IMR-90 (cell line): ENCODE measurements at regions not wholly inside any gene's neighbourhood (a gene's known extent, or its start where the extent isn't known, plus 50 kb on each side); places are given as distances from the start of the nearest gene placed in this dataset.

Source experiments
- ATAC-seq: fragments of 200-7000 bp; cut with Tn5 transposase; 2 replicates; pipeline ENCODE4 v1.9.1; 2020; ENCODE audit warnings: low read depth, mild to moderate bottlenecking, moderate library complexity
- BruUV-seq: library from RNA; stranded (reverse); fragments of 400-500 nt; replicated peaks from 2 replicates; lab custom pipeline; 2021; lab: Mats Ljungman, UMichigan
- CTCF ChIA-PET: fragments of 300-600 bp; formaldehyde crosslinking; extraction: SDS; loops from one replicate; lab custom pipeline; 2021; ENCODE audit warnings: antibody characterized with exemption; lab: Yijun Ruan, JAX
- POLR2A ChIA-PET: fragments of 300-600 bp; sonication (Branson Sonifier 250); formaldehyde crosslinking; loops from one replicate; lab custom pipeline; 2022; ENCODE audit warnings: antibody characterized with exemption; ENCODE audit not compliant: unreplicated experiment; lab: Charles Lee
- DNase-seq: peaks from one replicate; pipeline ENCODE4 v3.0.0; 2013
- H2AFZ ChIP-seq: replicated peaks from 2 replicates; pipeline ENCODE3; 2013; ENCODE audit warnings: low read length, mild to moderate bottlenecking; ENCODE audit not compliant: poor library complexity
- H2AK5ac ChIP-seq: 2 replicates; pipeline ENCODE4 v1.6.1; 2013; ENCODE audit warnings: low read depth, low read length, inconsistent platforms
- H2AK9ac ChIP-seq: replicated peaks from 2 replicates; pipeline ENCODE3; 2013; ENCODE audit warnings: mild to moderate bottlenecking, low read depth, low read length, moderate library complexity; ENCODE audit not compliant: poor library complexity
- H2BK120ac ChIP-seq: 2 replicates; pipeline ENCODE4 v1.6.1; 2013; ENCODE audit warnings: low read depth, low read length, inconsistent platforms
- H2BK15ac ChIP-seq: 3 replicates; pipeline ENCODE4 v1.6.1; 2013; ENCODE audit warnings: low read depth, low read length, inconsistent platforms
- H2BK20ac ChIP-seq: 2 replicates; pipeline ENCODE4 v1.6.1; 2013; ENCODE audit warnings: low read depth, mild to moderate bottlenecking, inconsistent platforms, low read length, moderate library complexity
- H2BK5ac ChIP-seq: 2 replicates; pipeline ENCODE4 v1.6.1; 2013; ENCODE audit warnings: mild to moderate bottlenecking, low read depth, low read length, inconsistent platforms; ENCODE audit not compliant: poor library complexity, severe bottlenecking
- H3K14ac ChIP-seq: replicated peaks from 2 replicates; pipeline ENCODE4 v1.6.1; 2013; ENCODE audit warnings: low read depth, low read length, inconsistent platforms
- H3K18ac ChIP-seq: 2 replicates; pipeline ENCODE4 v1.6.1; 2013; ENCODE audit warnings: low read depth, low read length, control low read depth
- H3K23ac ChIP-seq: 2 replicates; pipeline ENCODE4 v1.6.1; 2013; ENCODE audit warnings: low read depth, low read length, inconsistent platforms
- H3K27ac ChIP-seq: 2 replicates; pipeline ENCODE4 v1.5.1; 2013; ENCODE audit warnings: mild to moderate bottlenecking, control low read depth, low read length; ENCODE audit not compliant: insufficient read depth
- H3K27me3 ChIP-seq: 2 replicates; pipeline ENCODE4 v1.6.1; 2013; ENCODE audit warnings: low read length; ENCODE audit not compliant: control insufficient read depth, insufficient read depth
- H3K36me3 ChIP-seq: 2 replicates; pipeline ENCODE4 v1.6.1; 2013; ENCODE audit warnings: low read length, mixed read lengths; ENCODE audit not compliant: control insufficient read depth, insufficient read depth
- H3K4ac ChIP-seq: 2 replicates; pipeline ENCODE4 v1.6.1; 2013; ENCODE audit warnings: low read depth, low read length, inconsistent platforms
- H3K4me1 ChIP-seq: 2 replicates; pipeline ENCODE4 v1.6.1; 2013; ENCODE audit warnings: low read length, mixed read lengths; ENCODE audit not compliant: control insufficient read depth, insufficient read depth
- H3K4me2 ChIP-seq: 2 replicates; pipeline ENCODE4 v1.6.1; 2013; ENCODE audit warnings: low read depth, mild to moderate bottlenecking, control low read depth, low read length, moderate library complexity
- H3K4me3 ChIP-seq: 2 replicates; pipeline ENCODE4 v1.5.1; 2013; ENCODE audit warnings: low read depth, mild to moderate bottlenecking, control low read depth, low read length, moderate library complexity; ENCODE audit not compliant: insufficient read depth
- H3K56ac ChIP-seq: 2 replicates; pipeline ENCODE4 v1.6.1; 2013; ENCODE audit warnings: low read length, inconsistent platforms; ENCODE audit not compliant: insufficient read depth; ENCODE audit errors: extremely low read depth
- H3K79me1 ChIP-seq, 2 experiments: 2 replicates each; pipeline ENCODE4 v1.6.1; 2013; ENCODE audit warnings: low read length in 2 of 2, inconsistent platforms in 1 of 2, low read depth in 1 of 2
- H3K9ac ChIP-seq: 2 replicates; pipeline ENCODE4 v1.6.1; 2013; ENCODE audit warnings: low read depth, low read length, control low read depth
- H3K9me1 ChIP-seq: 2 replicates; pipeline ENCODE4 v1.6.1; 2013; ENCODE audit warnings: low read length, inconsistent platforms; ENCODE audit not compliant: insufficient read depth
- H3K9me3 ChIP-seq: 2 replicates; pipeline ENCODE4 v1.6.1; 2013; ENCODE audit warnings: low read length; ENCODE audit not compliant: control insufficient read depth, insufficient read depth
- H4K20me1 ChIP-seq: 2 replicates; pipeline ENCODE4 v1.6.1; 2013; ENCODE audit warnings: low read length, inconsistent platforms; ENCODE audit not compliant: insufficient read depth
- H4K5ac ChIP-seq: 2 replicates; pipeline ENCODE4 v1.6.1; 2013; ENCODE audit warnings: mild to moderate bottlenecking, low read depth, low read length, control low read depth
- H4K8ac ChIP-seq, 2 experiments: 2 replicates each; pipeline ENCODE4 v1.6.1; 2013; ENCODE audit warnings: low read depth in 2 of 2, low read length in 2 of 2, control low read depth in 1 of 2, inconsistent platforms in 1 of 2
- H4K91ac ChIP-seq: 2 replicates; pipeline ENCODE4 v1.6.1; 2013; ENCODE audit warnings: low read depth, low read length, inconsistent platforms; ENCODE audit not compliant: insufficient read depth
- FOS ChIP-seq: fragments of 150-350 bp; IDR thresholded peaks from 2 replicates; pipeline ENCODE4 v1.6.1; 2016; ENCODE audit warnings: low read depth, low read length
- MAFK ChIP-seq: IDR thresholded peaks from 2 replicates; pipeline ENCODE4 v1.6.1; 2012; ENCODE audit warnings: low read depth, low read length, improper control_type of control experiment
- WGBS, 2 experiments: methylation state at CpG; one replicate each; pipeline versions ENCODE4 v1.1.5 to v1.1.7; 2013; ENCODE audit warnings: missing lambda C conversion rate in 2 of 2; ENCODE audit not compliant: insufficient read length in 1 of 2; ENCODE audit errors: extremely low coverage in 2 of 2; 5-methylcytosine and 5-hydroxymethylcytosine counted together
- dilution Hi-C: fragments of 300-500 bp; cut with HindIII; formaldehyde crosslinking; loops from one replicate; pipeline ENCODE4 v1.14.3; 2018; ENCODE audit warnings: low sequenced_read_pairs; ENCODE audit not compliant: unreplicated experiment
- in situ Hi-C: fragments of 300-500 bp; cut with MboI; formaldehyde crosslinking; loops from 3 replicates; pipeline ENCODE4 v1.14.3; 2019; ENCODE audit warnings: low sequenced_read_pairs, inconsistent platforms, mixed read lengths
- intact Hi-C: fragments of 100-400 bp; cut with micrococcal nuclease; formaldehyde crosslinking; loops from 2 replicates; pipeline ENCODE4 v1.10.0; 2022

GRCh38 chr13:37435881-37436280, 162.7 kb downstream of the POSTN start:
- ATAC-seq (no peak), DNase-seq (no peak)
- no peak overlapping the region for H4K91ac ChIP-seq
- H2AFZ ChIP-seq = no peak overlapping the region
- H3K14ac ChIP-seq = no peak overlapping the region
- no peaks in the 10 kb centered on the region for H3K9me1 ChIP-seq
- TF ChIP-seq MAFK = 0 out of 2 replicates have a peak, but pooled peaks have one; percentile 32
- no peak for TF ChIP-seq FOS
- H3K56ac ChIP-seq = no peak overlapping the region
- H3K27ac ChIP-seq = no peak overlapping the region
- no peak overlapping the region for H2BK15ac ChIP-seq
- CTCF ChIA-PET = no interaction called here
- WGBS, 2 experiments = no CpG with 5 or more reads among the region's 1 CpG
- in situ Hi-C loops (no loop called here), dilution Hi-C loops (no loop called here), intact Hi-C loops (no loop called here)
- no peak overlapping the region for H2AK9ac ChIP-seq
- no peak overlapping the region for H3K18ac ChIP-seq
- no peaks in the 10 kb centered on the region for H3K79me1 ChIP-seq
- no peak overlapping the region for H2AK5ac ChIP-seq
- H4K20me1 ChIP-seq = no peaks in the 10 kb centered on the region
- POLR2A ChIA-PET = no interaction called here
- no peaks in the 10 kb centered on the region for H3K36me3 ChIP-seq
- no peak overlapping the region for H4K8ac ChIP-seq
- H3K9ac ChIP-seq = no peak overlapping the region
- H3K4me2 ChIP-seq = no peak overlapping the region
- H3K27me3 ChIP-seq = no peaks in the 10 kb centered on the region
- H3K9me3 ChIP-seq = no peaks in the 10 kb centered on the region
- no peak overlapping the region for H3K23ac ChIP-seq
- H3K4me1 ChIP-seq = no peaks in the 10 kb centered on the region
- H2BK120ac ChIP-seq = no peak overlapping the region
- no peak overlapping the region for H4K5ac ChIP-seq
- H2BK5ac ChIP-seq = no peak overlapping the region
- no peak overlapping the region for H2BK20ac ChIP-seq
- BruUV-seq = no TSS peak
- no peak overlapping the region for H3K4me3 ChIP-seq
- H3K4ac ChIP-seq = no peak overlapping the region
